ENCODE measurements at regions not wholly inside any gene's neighbourhood (a gene's known extent, or its start where the extent isn't known, plus 50 kb on each side); places are given as distances from the start of the nearest gene placed in this dataset.

GRCh38 chr16:49019081-49019633 lies 262.5 kb downstream of the CBLN1 start:
- Histone ChIP-seq H3K36me3 (replicated peaks; ENCODE audit: control insufficient read depth, insufficient read depth, low read length) (no peaks in the 10 kb centered on the region), H3K4me3 (ENCODE audit: insufficient read depth, low read depth, low read length) (0 out of 2 replicates have a peak overlapping the region, but pooled peaks have one; percentile 1), H3K27me3 (ENCODE audit: control insufficient read depth, insufficient read depth, low read length) (no peaks in the 10 kb centered on the region)
- DNase-seq, result peak; percentile 53

- Histone ChIP-seq H3K4me3 (ENCODE audit: insufficient read depth, low read depth, low read length) (no peak overlapping the region), H3K27me3 (ENCODE audit: control insufficient read depth, insufficient read depth, low read length) (no peaks in the 10 kb centered on the region), H3K36me3 (replicated peaks; ENCODE audit: control insufficient read depth, insufficient read depth, low read length) (no peaks in the 10 kb centered on the region)
- no peak for DNase-seq
These were observed 263.2 kb downstream of the CBLN1 start for GRCh38 chr16:49018259-49018931.

DNA sequence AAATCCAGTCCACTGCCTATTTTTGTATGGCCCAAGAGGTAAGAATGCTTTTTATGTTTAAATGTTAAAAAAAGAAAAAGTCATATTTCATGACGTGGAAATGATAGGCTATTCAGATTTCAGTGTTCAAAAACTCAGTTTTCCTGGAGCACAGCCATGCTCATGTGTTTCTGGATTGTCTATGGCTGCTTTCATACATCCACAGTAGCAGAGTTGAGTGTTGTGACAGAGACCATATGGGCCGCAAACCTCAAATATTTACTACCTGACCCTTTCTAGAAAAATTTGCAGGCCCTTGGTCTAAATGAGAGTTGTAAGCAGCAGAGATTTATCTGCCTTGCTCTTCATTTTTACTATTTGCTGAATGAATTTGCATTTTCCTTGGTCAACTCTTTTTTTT lies 264.1 kb downstream of the CBLN1 start:
- Histone ChIP-seq H3K4me3 (ENCODE audit: insufficient read depth, low read depth, low read length) (no peak overlapping the region), H3K36me3 (replicated peaks; ENCODE audit: control insufficient read depth, insufficient read depth, low read length) (no peaks in the 10 kb centered on the region), H3K27me3 (ENCODE audit: control insufficient read depth, insufficient read depth, low read length) (no peaks in the 10 kb centered on the region)
- no peak for DNase-seq

DNA sequence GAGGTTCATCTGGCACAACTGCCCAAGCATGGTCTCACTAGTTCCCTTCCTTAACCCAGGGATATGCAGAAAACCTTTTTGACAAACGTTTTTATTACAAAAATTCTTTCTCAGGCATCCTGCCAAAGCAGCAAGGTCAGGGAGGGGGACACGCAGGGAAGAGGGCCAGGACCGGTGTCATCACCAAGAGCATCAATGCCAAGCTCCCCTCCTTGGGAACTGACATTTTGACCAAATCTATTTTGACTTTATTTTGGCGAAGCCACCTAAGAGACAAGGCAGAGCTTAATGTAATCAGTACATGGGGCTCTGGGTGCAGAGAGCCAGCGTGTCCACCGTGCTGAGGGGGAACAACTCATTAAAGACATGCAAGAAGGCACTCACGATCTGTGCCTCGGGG lies 265.2 kb downstream of the CBLN1 start:
- no peaks in the 10 kb centered on the region for H3K27me3 ChIP-seq (ENCODE audit: control insufficient read depth, insufficient read depth, low read length)
- no peak overlapping the region for H3K4me3 ChIP-seq (ENCODE audit: insufficient read depth, low read depth, low read length)
- H3K36me3 ChIP-seq (replicated peaks; ENCODE audit: control insufficient read depth, insufficient read depth, low read length), result no peaks in the 10 kb centered on the region
- no peak for DNase-seq

DNA sequence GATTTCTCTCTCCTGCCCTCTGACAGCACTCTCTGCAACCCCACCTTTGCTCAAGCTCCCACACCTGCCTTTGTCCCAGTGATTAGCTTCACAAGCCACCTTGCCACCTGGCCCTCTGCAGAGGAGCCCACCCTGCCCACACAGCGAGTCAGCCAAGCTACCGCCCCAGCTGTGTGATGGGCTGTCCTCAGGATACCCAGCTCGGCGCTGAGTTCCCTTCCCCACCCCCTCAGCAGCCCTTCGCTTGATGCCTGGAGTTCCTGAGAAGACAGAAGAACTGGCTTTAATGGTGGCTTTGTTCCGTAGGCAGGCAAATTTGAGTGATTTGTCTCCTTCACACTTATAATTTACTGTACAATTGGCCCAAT lies 266.4 kb downstream of the CBLN1 start:
- peak; percentile 68 for DNase-seq
- no peaks in the 10 kb centered on the region for H3K36me3 ChIP-seq (replicated peaks; ENCODE audit: control insufficient read depth, insufficient read depth, low read length)
- H3K27me3 ChIP-seq (ENCODE audit: control insufficient read depth, insufficient read depth, low read length), result no peaks in the 10 kb centered on the region; the same call in 1 of the 2 replicates
- no peak overlapping the region for H3K4me3 ChIP-seq (ENCODE audit: insufficient read depth, low read depth, low read length)

DNA sequence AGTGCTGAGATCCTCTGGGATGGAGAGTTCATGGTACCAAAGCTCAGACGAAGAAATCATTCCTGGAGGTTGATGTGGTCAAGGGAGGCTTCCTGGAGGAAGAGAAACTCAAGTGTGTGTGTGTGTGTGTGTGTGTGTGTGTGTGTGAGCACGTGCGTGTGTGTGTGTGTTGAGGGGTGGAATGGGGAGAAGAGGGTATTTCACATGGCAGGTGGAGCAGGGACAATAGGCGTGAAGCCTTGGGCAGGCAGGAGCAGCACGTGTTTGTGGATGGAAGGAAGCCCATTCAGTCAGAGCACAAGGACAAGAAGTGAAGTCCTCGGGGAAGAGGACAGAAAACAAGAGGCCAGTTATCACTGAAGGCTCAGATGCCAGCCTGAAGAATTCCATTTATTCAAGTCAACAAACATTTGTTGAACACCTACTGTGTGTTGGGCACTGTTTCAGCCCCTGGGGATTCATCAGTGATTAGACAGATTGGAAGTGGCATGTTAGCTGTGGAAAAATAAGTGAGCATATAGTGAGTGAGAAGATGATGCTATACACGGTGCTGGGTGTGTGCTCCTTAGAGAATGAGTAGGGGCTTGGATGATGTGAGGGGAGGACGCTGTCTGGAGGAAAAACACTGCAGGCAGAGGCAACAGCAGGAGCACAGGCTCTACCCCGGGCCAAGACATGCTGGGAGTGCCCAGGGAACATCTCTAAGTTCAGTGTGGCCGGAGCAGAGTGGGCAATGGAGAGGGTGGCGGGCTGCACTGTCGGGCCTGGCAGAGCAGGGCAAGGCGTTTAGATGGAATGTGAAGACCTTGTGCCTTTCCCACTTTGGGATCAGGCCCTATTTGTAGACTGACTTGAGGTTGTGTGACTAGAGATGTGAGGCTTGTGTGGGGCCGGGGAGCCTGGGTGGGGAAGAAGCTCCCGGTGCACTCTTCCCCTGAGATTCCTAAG lies 267.1 kb downstream of the CBLN1 start:
- no peak for DNase-seq
- H3K36me3 ChIP-seq (replicated peaks; ENCODE audit: control insufficient read depth, insufficient read depth, low read length), result no peaks in the 10 kb centered on the region
- no peaks in the 10 kb centered on the region; the same call in 1 of the 2 replicates for H3K27me3 ChIP-seq (ENCODE audit: control insufficient read depth, insufficient read depth, low read length)
- no peak overlapping the region for H3K4me3 ChIP-seq (ENCODE audit: insufficient read depth, low read depth, low read length)

- Histone ChIP-seq H3K27me3 (ENCODE audit: control insufficient read depth, insufficient read depth, low read length) (no peaks in the 10 kb centered on the region; the same call in 1 of the 2 replicates), H3K4me3 (ENCODE audit: insufficient read depth, low read depth, low read length) (no peak overlapping the region), H3K36me3 (replicated peaks; ENCODE audit: control insufficient read depth, insufficient read depth, low read length) (no peaks in the 10 kb centered on the region)
- DNase-seq, result no peak
These were observed 267.9 kb downstream of the CBLN1 start for GRCh38 chr16:49013727-49014080.

DNA sequence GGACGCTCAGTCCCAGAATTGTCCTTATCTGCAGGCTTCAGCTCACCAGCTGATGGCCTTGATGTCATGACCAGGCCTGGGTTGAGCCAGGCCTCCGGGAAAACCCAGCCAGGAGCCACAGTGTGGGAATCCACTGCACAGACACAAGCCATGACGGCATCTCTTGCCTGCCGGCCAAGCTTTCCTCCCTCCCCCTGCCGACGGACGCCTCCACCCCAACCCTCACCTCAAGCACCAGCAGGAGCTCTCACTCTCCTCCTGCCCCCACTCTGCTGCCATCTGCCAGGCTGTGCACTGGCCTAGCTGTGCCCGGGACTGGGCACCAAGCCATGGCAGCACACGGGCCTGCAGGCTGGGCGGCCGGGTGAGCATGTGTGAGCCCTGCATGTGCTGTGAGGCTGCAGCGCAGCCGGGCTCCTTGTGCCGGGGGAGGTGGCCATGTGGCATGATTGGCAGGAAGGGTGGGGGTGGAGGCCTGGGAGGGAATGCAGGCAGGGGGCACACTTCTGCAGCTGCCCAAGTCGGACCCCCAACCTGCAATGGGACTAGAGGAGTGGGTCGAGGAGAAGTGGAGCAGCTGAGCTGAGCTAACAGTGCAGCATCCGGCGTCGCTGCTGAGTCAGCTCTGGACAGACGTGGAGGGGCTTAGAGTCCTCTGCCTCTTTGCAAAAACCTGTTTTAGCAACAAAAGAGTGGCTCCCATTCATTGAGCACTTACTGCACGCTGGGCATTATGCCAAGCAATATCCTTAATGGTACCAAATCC lies 268.5 kb downstream of the CBLN1 start:
- Histone ChIP-seq H3K36me3 (replicated peaks; ENCODE audit: control insufficient read depth, insufficient read depth, low read length) (no peaks in the 10 kb centered on the region), H3K27me3 (ENCODE audit: control insufficient read depth, insufficient read depth, low read length) (no peaks in the 10 kb centered on the region; the same call in 1 of the 2 replicates), H3K4me3 (ENCODE audit: insufficient read depth, low read depth, low read length) (no peak overlapping the region)
- no peak for DNase-seq

- no peak for DNase-seq
- H3K36me3 ChIP-seq (replicated peaks; ENCODE audit: control insufficient read depth, insufficient read depth, low read length), result no peaks in the 10 kb centered on the region
- no peaks in the 10 kb centered on the region; the same call in 1 of the 2 replicates for H3K27me3 ChIP-seq (ENCODE audit: control insufficient read depth, insufficient read depth, low read length)
- H3K4me3 ChIP-seq (ENCODE audit: insufficient read depth, low read depth, low read length), result no peak overlapping the region
These were observed 269.7 kb downstream of the CBLN1 start for GRCh38 chr16:49011901-49012300.

DNA sequence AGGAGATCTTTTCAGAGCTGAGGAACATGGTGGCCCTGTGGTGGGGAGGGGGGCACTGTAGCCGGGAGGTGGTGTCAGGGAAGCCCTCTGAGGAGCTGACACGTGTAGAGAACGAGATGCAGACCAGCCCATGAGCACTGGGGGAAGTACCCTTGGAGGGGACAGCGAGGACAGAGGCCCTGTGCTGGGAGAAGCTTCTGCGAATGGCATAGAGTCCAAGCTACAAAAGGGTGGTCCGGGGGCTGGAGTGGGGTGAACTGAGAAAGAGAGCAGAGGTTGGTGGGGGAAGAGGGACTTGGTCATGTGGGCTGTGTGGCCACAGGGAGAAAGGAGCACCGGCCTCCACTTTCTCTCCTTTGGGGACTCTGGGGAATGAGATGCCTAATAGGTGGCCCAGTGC lies 270.8 kb downstream of the CBLN1 start:
- DNase-seq, result no peak
- no peak overlapping the region for H3K4me3 ChIP-seq (ENCODE audit: insufficient read depth, low read depth, low read length)
- no peaks in the 10 kb centered on the region; the same call in 1 of the 2 replicates for H3K27me3 ChIP-seq (ENCODE audit: control insufficient read depth, insufficient read depth, low read length)
- H3K36me3 ChIP-seq (replicated peaks; ENCODE audit: control insufficient read depth, insufficient read depth, low read length), result no peaks in the 10 kb centered on the region

DNA sequence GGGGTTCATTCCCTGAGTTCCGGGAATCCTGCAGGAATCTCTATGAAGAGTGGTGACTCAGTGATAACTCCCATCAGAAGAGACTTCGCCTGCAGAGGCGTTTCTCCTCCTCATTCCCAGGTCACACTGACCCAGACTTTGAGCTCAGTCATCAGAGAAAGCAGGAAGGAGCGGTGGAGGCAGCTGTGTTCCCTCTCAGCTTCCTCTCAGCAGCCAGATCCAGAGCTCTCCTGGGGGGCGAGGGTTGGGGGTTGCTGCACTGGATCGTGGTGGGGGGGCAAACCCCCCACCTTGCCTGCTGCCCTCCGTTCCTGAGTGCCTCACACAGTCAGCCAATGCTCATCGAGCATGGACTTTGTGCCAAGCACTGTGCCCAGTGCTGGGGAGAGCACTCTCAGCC lies 271.2 kb downstream of the CBLN1 start:
- DNase-seq, result no peak
- Histone ChIP-seq H3K4me3 (ENCODE audit: insufficient read depth, low read depth, low read length) (no peak overlapping the region), H3K36me3 (replicated peaks; ENCODE audit: control insufficient read depth, insufficient read depth, low read length) (no peaks in the 10 kb centered on the region), H3K27me3 (ENCODE audit: control insufficient read depth, insufficient read depth, low read length) (no peaks in the 10 kb centered on the region; the same call in 1 of the 2 replicates)

DNA sequence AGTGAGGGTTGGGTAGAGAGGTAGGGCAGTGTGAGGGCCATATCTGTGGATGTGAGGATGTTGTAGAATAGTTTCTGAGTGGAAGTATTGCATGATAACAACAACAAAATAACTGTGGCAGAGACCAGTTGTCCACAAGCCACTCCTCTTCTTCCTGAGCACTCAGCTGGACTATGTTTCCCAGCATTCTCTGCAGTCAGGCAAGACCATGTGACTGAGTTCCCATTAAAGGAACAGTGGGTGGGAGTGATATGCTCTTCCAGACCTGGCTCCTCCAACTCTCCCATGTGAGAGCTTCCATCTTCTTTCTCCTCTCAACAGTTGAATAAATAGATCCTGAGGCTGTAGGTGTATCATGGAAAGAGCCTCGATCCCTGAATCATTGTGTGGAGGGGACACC lies 272.4 kb downstream of the CBLN1 start:
- no peaks in the 10 kb centered on the region; the same call in 1 of the 2 replicates for H3K27me3 ChIP-seq (ENCODE audit: control insufficient read depth, insufficient read depth, low read length)
- H3K36me3 ChIP-seq (replicated peaks; ENCODE audit: control insufficient read depth, insufficient read depth, low read length), result no peaks in the 10 kb centered on the region
- DNase-seq, result no peak
- no peak overlapping the region for H3K4me3 ChIP-seq (ENCODE audit: insufficient read depth, low read depth, low read length)

DNA sequence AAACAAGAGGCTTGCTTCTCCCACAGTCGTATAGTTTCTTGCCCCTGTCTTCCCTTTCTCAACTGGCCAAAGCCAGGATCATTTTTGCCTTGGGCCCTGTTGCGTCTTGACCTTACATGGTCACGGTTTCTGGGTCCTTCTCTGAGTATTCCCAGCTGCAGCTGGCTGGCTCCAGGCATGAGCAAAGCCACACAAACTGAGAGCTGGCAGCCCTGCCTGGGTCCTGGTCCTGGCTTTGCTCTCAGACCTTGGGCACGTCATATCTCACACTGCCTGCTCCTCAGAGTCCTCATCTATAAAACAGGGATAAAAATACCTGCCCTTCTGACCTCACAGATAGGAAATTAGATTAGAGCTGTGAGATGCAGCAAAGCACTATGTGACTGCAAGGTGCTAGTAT lies 277.6 kb downstream of the CBLN1 start:
- Histone ChIP-seq H3K27me3 (ENCODE audit: control insufficient read depth, insufficient read depth, low read length) (no peaks in the 10 kb centered on the region; the same call in 1 of the 2 replicates), H3K36me3 (replicated peaks; ENCODE audit: control insufficient read depth, insufficient read depth, low read length) (no peaks in the 10 kb centered on the region), H3K4me3 (ENCODE audit: insufficient read depth, low read depth, low read length) (no peak overlapping the region)
- no peak for DNase-seq

- no peaks in the 10 kb centered on the region; the same call in 1 of the 2 replicates for H3K27me3 ChIP-seq (ENCODE audit: control insufficient read depth, insufficient read depth, low read length)
- H3K4me3 ChIP-seq (ENCODE audit: insufficient read depth, low read depth, low read length), result no peak overlapping the region
- no peaks in the 10 kb centered on the region for H3K36me3 ChIP-seq (replicated peaks; ENCODE audit: control insufficient read depth, insufficient read depth, low read length)
- DNase-seq, result no peak
These were observed 278.6 kb downstream of the CBLN1 start for GRCh38 chr16:49003022-49003421.

Measured in H7 (cell line).